Neural progenitor cell (in vitro differentiated cells): ENCODE measurements at regions not wholly inside any gene's neighbourhood (a gene's known extent, or its start where the extent isn't known, plus 50 kb on each side); places are given as distances from the start of the nearest gene placed in this dataset.

Source experiments
- CTCF ChIP-seq: fragments of 200-600 bp; sonication (generic); IDR thresholded peaks from 2 replicates; pipeline ENCODE4 v1.5.1; 2017; ENCODE audit warnings: antibody characterized with exemption, mild to moderate bottlenecking
- EZH2 ChIP-seq: fragments of 200-600 bp; sonication (generic); IDR thresholded peaks from 2 replicates; pipeline ENCODE4 v1.6.1; 2017; ENCODE audit warnings: antibody characterized with exemption, mild to moderate bottlenecking, moderate library complexity

GRCh38 chr11:22037505-22037904, 155.4 kb upstream of the ANO5 start:
- TF ChIP-seq CTCF (no peak), EZH2 (no peak)
